ENCODE measurements at regions not wholly inside any gene's neighbourhood (a gene's known extent, or its start where the extent isn't known, plus 50 kb on each side); places are given as distances from the start of the nearest gene placed in this dataset.

DNA sequence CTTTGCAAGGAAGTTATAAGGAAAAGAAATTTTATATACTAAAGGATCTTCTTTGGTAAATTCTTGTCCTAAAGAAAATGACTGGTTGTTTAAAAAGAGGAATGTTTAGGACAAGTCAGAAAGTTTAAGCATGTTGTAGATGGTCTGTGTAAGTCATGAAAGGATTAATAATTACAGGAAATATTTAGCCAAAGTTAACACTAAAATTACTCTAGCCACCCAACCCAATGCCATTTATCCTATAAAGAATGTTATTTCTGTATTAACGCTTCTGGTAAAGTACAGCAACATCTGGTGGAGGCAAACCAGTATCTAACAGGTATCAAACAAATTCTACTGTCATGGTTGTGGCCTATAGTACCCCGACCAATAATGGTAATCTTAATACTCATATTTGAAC, 546.9 kb upstream of the PKDCC start:
- Histone ChIP-seq H3K27me3 (ENCODE audit: insufficient read depth, low read length) (no peaks in the 10 kb centered on the region), H2BK5ac (ENCODE audit: low read depth, low read length, poor library complexity) (no peak overlapping the region), H3K14ac (ENCODE audit: low read length) (no peak overlapping the region), H3K79me2 (ENCODE audit: control insufficient read depth, insufficient read depth, low read length, poor library complexity) (no peaks in the 10 kb centered on the region), H3K9me3 (ENCODE audit: insufficient read depth, low read depth, low read length) (peaks cover 10% of the 10 kb centered on the region), H3K79me1 (ENCODE audit: low read length) (no peaks in the 10 kb centered on the region), H3K4me2 (ENCODE audit: low read length) (no peak overlapping the region), H3K9ac (ENCODE audit: low read length) (no peak overlapping the region), H4K12ac (ENCODE audit: low read depth, low read length) (no peak overlapping the region), H2BK120ac (ENCODE audit: insufficient read depth, low read length, poor library complexity) (no peak overlapping the region), H3K4ac (ENCODE audit: low read depth, low read length) (no peak overlapping the region), H2AFZ (ENCODE audit: insufficient read depth, low read length, poor library complexity) (no peak overlapping the region), H4K91ac (ENCODE audit: low read depth, low read length) (no peak overlapping the region), H3K18ac (ENCODE audit: low read length) (no peak overlapping the region), H3K27ac (ENCODE audit: low read depth, low read length) (no peak overlapping the region), H3K4me3 (ENCODE audit: low read depth, low read length) (no peak overlapping the region), H2BK12ac (ENCODE audit: low read length) (no peak overlapping the region), H3K23ac (ENCODE audit: low read length) (no peak overlapping the region), H3K4me1 (ENCODE audit: control insufficient read depth in 1 of 2, insufficient read depth in 2 of 2, low read length in 2 of 2) (no peaks in the 10 kb centered on the region), H3K36me3 (ENCODE audit: control insufficient read depth in 1 of 2, insufficient read depth in 2 of 2, low read length in 2 of 2) (no peaks in the 10 kb centered on the region), H2AK5ac (ENCODE audit: low read length) (no peak overlapping the region), H4K8ac (ENCODE audit: low read depth, low read length) (no peak overlapping the region)
- no peak for DNase-seq
- no CpG with 5 or more reads among the region's 2 CpGs for WGBS (ENCODE audit: extremely low coverage, insufficient coverage, insufficient read length)

DNA sequence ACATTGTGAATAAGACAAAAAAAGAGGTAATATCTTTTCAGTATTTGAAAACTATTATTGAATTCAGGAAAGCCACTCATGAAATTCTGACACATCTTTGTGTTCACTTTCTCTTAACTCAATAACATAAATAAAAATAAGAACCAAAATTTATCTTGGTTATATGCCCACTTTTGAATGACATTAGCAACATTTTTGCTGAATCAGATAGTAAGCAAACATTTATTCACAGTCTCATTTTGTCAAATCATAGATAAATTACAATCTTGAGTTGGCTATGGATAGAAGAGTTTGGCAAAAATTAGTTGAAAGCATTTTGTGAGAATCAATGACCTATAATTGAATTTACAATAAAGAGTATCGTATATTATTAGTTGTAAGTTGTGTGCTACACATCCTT, 545.1 kb upstream of the PKDCC start:
- no peak overlapping the region for H4K8ac ChIP-seq (ENCODE audit: low read depth, low read length)
- H3K36me3 ChIP-seq (ENCODE audit: control insufficient read depth in 1 of 2, insufficient read depth in 2 of 2, low read length in 2 of 2), result no peaks in the 10 kb centered on the region
- no peak overlapping the region for H2AK5ac ChIP-seq (ENCODE audit: low read length)
- no peak overlapping the region for H3K4me2 ChIP-seq (ENCODE audit: low read length)
- H3K79me1 ChIP-seq (ENCODE audit: low read length), result no peaks in the 10 kb centered on the region
- H2BK12ac ChIP-seq (ENCODE audit: low read length), result no peak overlapping the region
- no peak overlapping the region for H3K4ac ChIP-seq (ENCODE audit: low read depth, low read length)
- no peak overlapping the region for H3K9ac ChIP-seq (ENCODE audit: low read length)
- H3K14ac ChIP-seq (ENCODE audit: low read length), result no peak overlapping the region
- H2AFZ ChIP-seq (ENCODE audit: insufficient read depth, low read length, poor library complexity), result no peak overlapping the region
- H3K27ac ChIP-seq (ENCODE audit: low read depth, low read length), result no peak overlapping the region
- no peak overlapping the region for H3K4me3 ChIP-seq (ENCODE audit: low read depth, low read length)
- no peaks in the 10 kb centered on the region for H3K4me1 ChIP-seq (ENCODE audit: control insufficient read depth in 1 of 2, insufficient read depth in 2 of 2, low read length in 2 of 2)
- DNase-seq, result no peak
- H3K18ac ChIP-seq (ENCODE audit: low read length), result no peak overlapping the region
- no peak overlapping the region for H2BK120ac ChIP-seq (ENCODE audit: insufficient read depth, low read length, poor library complexity)
- no peak overlapping the region for H4K12ac ChIP-seq (ENCODE audit: low read depth, low read length)
- no CpG with 5 or more reads among the region's 1 CpG for WGBS (ENCODE audit: extremely low coverage, insufficient coverage, insufficient read length)
- no peak overlapping the region for H4K91ac ChIP-seq (ENCODE audit: low read depth, low read length)
- no peaks in the 10 kb centered on the region for H3K27me3 ChIP-seq (ENCODE audit: insufficient read depth, low read length)
- H3K9me3 ChIP-seq (ENCODE audit: insufficient read depth, low read depth, low read length), result peaks cover 6% of the 10 kb centered on the region
- no peak overlapping the region for H2BK5ac ChIP-seq (ENCODE audit: low read depth, low read length, poor library complexity)
- H3K79me2 ChIP-seq (ENCODE audit: control insufficient read depth, insufficient read depth, low read length, poor library complexity), result no peaks in the 10 kb centered on the region
- no peak overlapping the region for H3K23ac ChIP-seq (ENCODE audit: low read length)

DNA sequence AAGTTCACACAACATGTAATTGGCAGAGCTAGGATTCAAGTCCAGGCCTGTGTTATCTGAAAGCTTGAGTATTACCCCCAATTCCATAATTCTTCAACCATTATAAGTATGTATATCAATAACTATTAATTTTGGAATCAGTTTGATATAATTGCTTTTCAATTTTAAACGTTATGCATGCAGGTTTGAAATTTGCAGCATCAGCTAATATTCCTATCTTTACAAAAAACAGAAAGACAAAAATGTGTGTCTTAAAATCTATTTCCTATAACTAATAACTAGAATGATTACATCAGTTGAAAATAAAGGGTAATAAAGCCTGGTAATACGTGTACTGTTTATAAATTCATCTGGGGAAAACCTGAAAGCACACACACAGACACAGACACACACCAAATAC, 543.3 kb upstream of the PKDCC start:
- Histone ChIP-seq H4K91ac (ENCODE audit: low read depth, low read length) (no peak overlapping the region), H3K4me1 (ENCODE audit: control insufficient read depth in 1 of 2, insufficient read depth in 2 of 2, low read length in 2 of 2) (no peaks in the 10 kb centered on the region), H4K12ac (ENCODE audit: low read depth, low read length) (no peak overlapping the region), H3K9ac (ENCODE audit: low read length) (no peak overlapping the region), H3K23ac (ENCODE audit: low read length) (no peak overlapping the region), H3K27me3 (ENCODE audit: insufficient read depth, low read length) (no peaks in the 10 kb centered on the region), H4K8ac (ENCODE audit: low read depth, low read length) (no peak overlapping the region), H2BK5ac (ENCODE audit: low read depth, low read length, poor library complexity) (no peak overlapping the region), H3K4ac (ENCODE audit: low read depth, low read length) (no peak overlapping the region), H2AK5ac (ENCODE audit: low read length) (no peak overlapping the region), H3K9me3 (ENCODE audit: insufficient read depth, low read depth, low read length) (peaks cover 6% of the 10 kb centered on the region), H3K18ac (ENCODE audit: low read length) (no peak overlapping the region), H3K14ac (ENCODE audit: low read length) (no peak overlapping the region), H2AFZ (ENCODE audit: insufficient read depth, low read length, poor library complexity) (no peak overlapping the region), H2BK120ac (ENCODE audit: insufficient read depth, low read length, poor library complexity) (no peak overlapping the region), H2BK12ac (ENCODE audit: low read length) (no peak overlapping the region), H3K27ac (ENCODE audit: low read depth, low read length) (no peak overlapping the region), H3K4me3 (ENCODE audit: low read depth, low read length) (no peak overlapping the region), H3K4me2 (ENCODE audit: low read length) (no peak overlapping the region), H3K79me2 (ENCODE audit: control insufficient read depth, insufficient read depth, low read length, poor library complexity) (no peaks in the 10 kb centered on the region), H3K36me3 (ENCODE audit: control insufficient read depth in 1 of 2, insufficient read depth in 2 of 2, low read length in 2 of 2) (no peaks in the 10 kb centered on the region), H3K79me1 (ENCODE audit: low read length) (no peaks in the 10 kb centered on the region)
- no CpG with 5 or more reads among the region's 2 CpGs for whole genome bisulfite sequencing (ENCODE audit: extremely low coverage, insufficient coverage, insufficient read length)
- no peak for DNase-seq

DNA sequence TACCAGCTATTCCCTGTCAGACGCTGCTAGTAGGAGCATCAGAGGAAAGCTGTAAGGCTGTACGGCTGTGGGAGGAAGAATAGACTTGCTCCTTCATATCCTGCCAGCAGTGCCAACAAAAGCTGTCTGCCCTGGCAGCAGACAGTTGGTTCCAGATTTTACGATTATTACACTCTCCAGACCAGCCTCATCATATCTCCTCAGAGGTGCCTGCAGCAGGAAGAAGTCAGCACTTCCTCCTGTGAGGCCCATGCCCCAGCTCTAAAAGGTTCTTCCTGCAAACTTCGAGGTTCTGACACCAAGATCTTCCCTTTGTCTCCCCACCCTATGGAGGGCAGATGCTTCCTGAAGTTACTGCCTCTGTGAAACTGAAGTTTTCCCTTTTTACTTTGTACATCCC, 537.7 kb upstream of the PKDCC start:
- H3K9me3 ChIP-seq (ENCODE audit: insufficient read depth, low read depth, low read length), result no peaks in the 10 kb centered on the region
- H4K8ac ChIP-seq (ENCODE audit: low read depth, low read length), result no peak overlapping the region
- H3K4me2 ChIP-seq (ENCODE audit: low read length), result no peak overlapping the region
- H3K23ac ChIP-seq (ENCODE audit: low read length), result no peak overlapping the region
- H4K12ac ChIP-seq (ENCODE audit: low read depth, low read length), result no peak overlapping the region
- no peak overlapping the region for H3K18ac ChIP-seq (ENCODE audit: low read length)
- H3K36me3 ChIP-seq (ENCODE audit: control insufficient read depth in 1 of 2, insufficient read depth in 2 of 2, low read length in 2 of 2), result no peaks in the 10 kb centered on the region
- H3K27ac ChIP-seq (ENCODE audit: low read depth, low read length), result no peak overlapping the region
- no peak overlapping the region for H3K4ac ChIP-seq (ENCODE audit: low read depth, low read length)
- no peaks in the 10 kb centered on the region for H3K4me1 ChIP-seq (ENCODE audit: control insufficient read depth in 1 of 2, insufficient read depth in 2 of 2, low read length in 2 of 2)
- no peak overlapping the region for H2BK5ac ChIP-seq (ENCODE audit: low read depth, low read length, poor library complexity)
- WGBS (ENCODE audit: extremely low coverage, insufficient coverage, insufficient read length), result no CpG with 5 or more reads among the region's 4 CpGs
- no peak overlapping the region for H4K91ac ChIP-seq (ENCODE audit: low read depth, low read length)
- H3K79me2 ChIP-seq (ENCODE audit: control insufficient read depth, insufficient read depth, low read length, poor library complexity), result no peaks in the 10 kb centered on the region
- no peak overlapping the region for H2AFZ ChIP-seq (ENCODE audit: insufficient read depth, low read length, poor library complexity)
- H3K14ac ChIP-seq (ENCODE audit: low read length), result no peak overlapping the region
- H2BK120ac ChIP-seq (ENCODE audit: insufficient read depth, low read length, poor library complexity), result no peak overlapping the region
- H3K4me3 ChIP-seq (ENCODE audit: low read depth, low read length), result no peak overlapping the region
- H2BK12ac ChIP-seq (ENCODE audit: low read length), result no peak overlapping the region
- no peak overlapping the region for H2AK5ac ChIP-seq (ENCODE audit: low read length)
- DNase-seq, result no peak
- H3K27me3 ChIP-seq (ENCODE audit: insufficient read depth, low read length), result no peaks in the 10 kb centered on the region
- H3K9ac ChIP-seq (ENCODE audit: low read length), result no peak overlapping the region
- no peaks in the 10 kb centered on the region for H3K79me1 ChIP-seq (ENCODE audit: low read length)

DNA sequence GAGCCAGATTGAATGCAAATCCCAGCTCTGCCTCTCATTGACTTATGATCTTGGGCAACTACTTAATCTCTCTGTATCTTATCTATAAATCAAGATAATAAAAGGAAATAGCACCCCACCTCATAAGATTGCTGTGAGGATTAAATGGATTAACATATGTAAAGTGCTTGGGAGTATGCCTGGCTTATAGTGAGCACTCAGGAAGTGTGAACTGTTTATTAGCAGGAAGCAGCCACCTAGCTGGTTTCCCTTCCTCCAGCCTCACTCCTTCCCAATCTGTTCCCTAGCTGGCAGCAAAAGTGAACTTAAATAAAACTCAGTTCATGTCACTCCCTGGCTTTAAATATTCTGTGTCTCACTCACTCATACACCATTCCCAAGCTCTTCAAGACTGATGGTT, 526.6 kb upstream of the PKDCC start:
- Histone ChIP-seq H2AK5ac (ENCODE audit: low read length) (no peak overlapping the region), H2AFZ (ENCODE audit: insufficient read depth, low read length, poor library complexity) (no peak overlapping the region), H3K79me1 (ENCODE audit: low read length) (no peaks in the 10 kb centered on the region), H3K4me1 (ENCODE audit: control insufficient read depth in 1 of 2, insufficient read depth in 2 of 2, low read length in 2 of 2) (no peaks in the 10 kb centered on the region), H3K23ac (ENCODE audit: low read length) (no peak overlapping the region), H2BK12ac (ENCODE audit: low read length) (no peak overlapping the region), H3K27me3 (ENCODE audit: insufficient read depth, low read length) (no peaks in the 10 kb centered on the region), H3K9ac (ENCODE audit: low read length) (no peak overlapping the region), H2BK120ac (ENCODE audit: insufficient read depth, low read length, poor library complexity) (no peak overlapping the region), H3K27ac (ENCODE audit: low read depth, low read length) (no peak overlapping the region), H4K12ac (ENCODE audit: low read depth, low read length) (no peak overlapping the region), H3K36me3 (ENCODE audit: control insufficient read depth in 1 of 2, insufficient read depth in 2 of 2, low read length in 2 of 2) (no peaks in the 10 kb centered on the region), H3K18ac (ENCODE audit: low read length) (no peak overlapping the region), H4K8ac (ENCODE audit: low read depth, low read length) (no peak overlapping the region), H3K9me3 (ENCODE audit: insufficient read depth, low read depth, low read length) (no peaks in the 10 kb centered on the region), H3K4me2 (ENCODE audit: low read length) (no peak overlapping the region), H2BK5ac (ENCODE audit: low read depth, low read length, poor library complexity) (no peak overlapping the region), H3K14ac (ENCODE audit: low read length) (no peak overlapping the region), H3K4me3 (ENCODE audit: low read depth, low read length) (no peak overlapping the region), H3K79me2 (ENCODE audit: control insufficient read depth, insufficient read depth, low read length, poor library complexity) (no peaks in the 10 kb centered on the region), H3K4ac (ENCODE audit: low read depth, low read length) (no peak overlapping the region), H4K91ac (ENCODE audit: low read depth, low read length) (no peak overlapping the region)
- DNase-seq, result no peak

All from trophoblast cell (in vitro differentiated cells and primary cell).